ENCODE measurements at regions not wholly inside any gene's neighbourhood (a gene's known extent, or its start where the extent isn't known, plus 50 kb on each side); places are given as distances from the start of the nearest gene placed in this dataset.

- H3K4me3 ChIP-seq (ENCODE audit: low read length), result no peak overlapping the region
- no peak overlapping the region for H3K4me2 ChIP-seq (ENCODE audit: low read length)
- no peak overlapping the region for H2AFZ ChIP-seq (ENCODE audit: low read depth, low read length)
- H3K79me2 ChIP-seq (replicated peaks; ENCODE audit: insufficient read depth, low read length), result no peaks in the 10 kb centered on the region
- H3F3A ChIP-seq (ENCODE audit: insufficient read depth, low read length, poor library complexity, severe bottlenecking), result no peaks in the 10 kb centered on the region
- H3K27ac ChIP-seq (ENCODE audit: low read length), result no peak overlapping the region
- H3K9me3 ChIP-seq (ENCODE audit: low read length), result no peaks in the 10 kb centered on the region
- no peaks in the 10 kb centered on the region for H3K27me3 ChIP-seq (ENCODE audit: insufficient read depth, low read depth, low read length)
- H3K9me2 ChIP-seq (ENCODE audit: insufficient read depth, low read length), result no peaks in the 10 kb centered on the region
- no peak overlapping the region for H3K9ac ChIP-seq (ENCODE audit: low read length)
- TF ChIP-seq SMC3 (conservative IDR thresholded peaks at IDR 0.05; ENCODE audit: poor library complexity) (no peak), EP300 (conservative IDR thresholded peaks at IDR 0.05; ENCODE audit: poor library complexity, severe bottlenecking) (peak; percentile 87), REST (IDR thresholded peaks at IDR 0.05; ENCODE audit: borderline replicate concordance) (peak; percentile 71), POLR2AphosphoS5 (IDR thresholded peaks at IDR 0.05) (peak; percentile 65)
- no peaks in the 10 kb centered on the region for H4K20me1 ChIP-seq (ENCODE audit: insufficient read depth)
- no peaks in the 10 kb centered on the region for H3K36me3 ChIP-seq (ENCODE audit: insufficient read depth, low read length)
Observed at GRCh38 chrX:146346102-146346501, 463.5 kb upstream of the CXorf51B start.

- Histone ChIP-seq H3K9me3 (ENCODE audit: low read length) (no peaks in the 10 kb centered on the region), H3K36me3 (ENCODE audit: insufficient read depth, low read length) (no peaks in the 10 kb centered on the region), H3F3A (ENCODE audit: insufficient read depth, low read length, poor library complexity, severe bottlenecking) (no peaks in the 10 kb centered on the region), H3K9me2 (ENCODE audit: insufficient read depth, low read length) (no peaks in the 10 kb centered on the region), H3K79me2 (replicated peaks; ENCODE audit: insufficient read depth, low read length) (no peaks in the 10 kb centered on the region), H3K9ac (ENCODE audit: low read length) (no peak overlapping the region), H3K4me3 (ENCODE audit: low read length) (no peak overlapping the region), H3K27ac (ENCODE audit: low read length) (no peak overlapping the region), H3K4me2 (ENCODE audit: low read length) (no peak overlapping the region), H3K27me3 (ENCODE audit: insufficient read depth, low read depth, low read length) (no peaks in the 10 kb centered on the region), H2AFZ (ENCODE audit: low read depth, low read length) (no peak overlapping the region), H4K20me1 (ENCODE audit: insufficient read depth) (no peaks in the 10 kb centered on the region)
- TF ChIP-seq SMC3 (conservative IDR thresholded peaks at IDR 0.05; ENCODE audit: poor library complexity) (no peak), EP300 (conservative IDR thresholded peaks at IDR 0.05; ENCODE audit: poor library complexity, severe bottlenecking) (no peak), MXI1 (conservative IDR thresholded peaks at IDR 0.05; ENCODE audit: poor library complexity, severe bottlenecking) (no peak), EZH2 (IDR thresholded peaks at IDR 0.05; ENCODE audit: borderline replicate concordance, insufficient read depth, low read length, poor library complexity, severe bottlenecking) (no peak), REST (IDR thresholded peaks at IDR 0.05; ENCODE audit: borderline replicate concordance) (no peak), RAD21 (conservative IDR thresholded peaks at IDR 0.05) (no peak), POLR2AphosphoS5 (IDR thresholded peaks at IDR 0.05) (no peak), TAF1 (IDR thresholded peaks at IDR 0.05; ENCODE audit: low read depth) (no peak), CTCF (IDR thresholded peaks at IDR 0.05; ENCODE audit: poor library complexity, severe bottlenecking) (no peak)
Observed at GRCh38 chrX:146351620-146352019, 458.0 kb upstream of the CXorf51B start.

Measured in neural cell (in vitro differentiated cells).